Panc1 (cell line): ENCODE measurements at regions not wholly inside any gene's neighbourhood (a gene's known extent, or its start where the extent isn't known, plus 50 kb on each side); places are given as distances from the start of the nearest gene placed in this dataset.

Experiments
- POLR2AphosphoS5 ChIP-seq: IDR thresholded peaks from 2 replicates; pipeline ENCODE4 v1.6.1; 2012; ENCODE audit warnings: mild to moderate bottlenecking, low read depth, low read length, moderate library complexity
- SIN3A ChIP-seq: IDR thresholded peaks from 2 replicates; pipeline ENCODE4 v1.6.1; 2012; ENCODE audit warnings: low read depth, mild to moderate bottlenecking, low read length, moderate library complexity, borderline replicate concordance; ENCODE audit not compliant: insufficient read depth
- TCF7L2 ChIP-seq: IDR thresholded peaks from 2 replicates; pipeline ENCODE4 v1.6.1; 2011; ENCODE audit warnings: mild to moderate bottlenecking, low read depth, low read length, inconsistent platforms
- TF ChIP-seq, protein P1 (sequence below): fragments of 450-650 bp; IDR thresholded peaks from 2 replicates; pipeline ENCODE4 v1.5.1; 2017; ENCODE audit warnings: mild to moderate bottlenecking
- TF ChIP-seq, protein P2 (sequence below), 2 experiments: IDR thresholded peaks; 2 replicates each; pipeline ENCODE4 v1.6.1; 2011 to 2012; ENCODE audit warnings: low read depth in 2 of 2, control low read depth in 1 of 2, low read length in 1 of 2, mild to moderate bottlenecking in 1 of 2, moderate library complexity in 1 of 2; ENCODE audit not compliant: insufficient read depth in 1 of 2

DNA sequence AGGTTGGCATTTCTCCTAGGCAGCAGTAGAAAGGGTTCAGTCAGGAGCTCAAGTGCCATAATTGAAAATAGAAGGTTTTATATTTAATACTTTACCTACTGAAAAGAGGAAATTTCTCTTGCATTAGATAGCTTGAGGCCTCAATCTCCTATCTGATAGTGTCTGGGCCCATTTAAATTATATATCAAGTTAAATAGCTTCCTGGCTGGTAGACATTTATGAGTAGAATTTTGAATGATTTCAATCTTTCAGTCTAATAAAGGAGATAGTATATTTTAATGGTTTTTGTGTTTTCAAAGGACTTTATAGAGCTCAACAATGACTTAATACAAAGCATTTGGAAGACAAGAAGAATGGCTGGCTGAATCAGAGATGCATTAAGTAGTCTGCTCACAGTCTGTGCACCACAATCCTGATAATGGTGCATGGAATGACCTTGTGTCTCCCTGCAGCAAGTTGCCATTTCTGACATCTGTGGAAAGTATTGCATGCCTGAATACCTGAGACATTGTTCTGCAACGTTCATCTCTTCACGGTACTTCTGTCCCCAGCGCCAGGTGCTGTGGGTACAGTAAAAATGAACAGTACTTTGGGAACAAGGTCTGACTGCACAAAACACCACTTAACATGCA lies 974.1 kb downstream of the TMTC2 start:
- TF ChIP-seq, protein P1, sequence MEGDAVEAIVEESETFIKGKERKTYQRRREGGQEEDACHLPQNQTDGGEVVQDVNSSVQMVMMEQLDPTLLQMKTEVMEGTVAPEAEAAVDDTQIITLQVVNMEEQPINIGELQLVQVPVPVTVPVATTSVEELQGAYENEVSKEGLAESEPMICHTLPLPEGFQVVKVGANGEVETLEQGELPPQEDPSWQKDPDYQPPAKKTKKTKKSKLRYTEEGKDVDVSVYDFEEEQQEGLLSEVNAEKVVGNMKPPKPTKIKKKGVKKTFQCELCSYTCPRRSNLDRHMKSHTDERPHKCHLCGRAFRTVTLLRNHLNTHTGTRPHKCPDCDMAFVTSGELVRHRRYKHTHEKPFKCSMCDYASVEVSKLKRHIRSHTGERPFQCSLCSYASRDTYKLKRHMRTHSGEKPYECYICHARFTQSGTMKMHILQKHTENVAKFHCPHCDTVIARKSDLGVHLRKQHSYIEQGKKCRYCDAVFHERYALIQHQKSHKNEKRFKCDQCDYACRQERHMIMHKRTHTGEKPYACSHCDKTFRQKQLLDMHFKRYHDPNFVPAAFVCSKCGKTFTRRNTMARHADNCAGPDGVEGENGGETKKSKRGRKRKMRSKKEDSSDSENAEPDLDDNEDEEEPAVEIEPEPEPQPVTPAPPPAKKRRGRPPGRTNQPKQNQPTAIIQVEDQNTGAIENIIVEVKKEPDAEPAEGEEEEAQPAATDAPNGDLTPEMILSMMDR: no peak
- TF ChIP-seq SIN3A: no peak
- no peak for TF ChIP-seq POLR2AphosphoS5
- TF ChIP-seq, protein P2, sequence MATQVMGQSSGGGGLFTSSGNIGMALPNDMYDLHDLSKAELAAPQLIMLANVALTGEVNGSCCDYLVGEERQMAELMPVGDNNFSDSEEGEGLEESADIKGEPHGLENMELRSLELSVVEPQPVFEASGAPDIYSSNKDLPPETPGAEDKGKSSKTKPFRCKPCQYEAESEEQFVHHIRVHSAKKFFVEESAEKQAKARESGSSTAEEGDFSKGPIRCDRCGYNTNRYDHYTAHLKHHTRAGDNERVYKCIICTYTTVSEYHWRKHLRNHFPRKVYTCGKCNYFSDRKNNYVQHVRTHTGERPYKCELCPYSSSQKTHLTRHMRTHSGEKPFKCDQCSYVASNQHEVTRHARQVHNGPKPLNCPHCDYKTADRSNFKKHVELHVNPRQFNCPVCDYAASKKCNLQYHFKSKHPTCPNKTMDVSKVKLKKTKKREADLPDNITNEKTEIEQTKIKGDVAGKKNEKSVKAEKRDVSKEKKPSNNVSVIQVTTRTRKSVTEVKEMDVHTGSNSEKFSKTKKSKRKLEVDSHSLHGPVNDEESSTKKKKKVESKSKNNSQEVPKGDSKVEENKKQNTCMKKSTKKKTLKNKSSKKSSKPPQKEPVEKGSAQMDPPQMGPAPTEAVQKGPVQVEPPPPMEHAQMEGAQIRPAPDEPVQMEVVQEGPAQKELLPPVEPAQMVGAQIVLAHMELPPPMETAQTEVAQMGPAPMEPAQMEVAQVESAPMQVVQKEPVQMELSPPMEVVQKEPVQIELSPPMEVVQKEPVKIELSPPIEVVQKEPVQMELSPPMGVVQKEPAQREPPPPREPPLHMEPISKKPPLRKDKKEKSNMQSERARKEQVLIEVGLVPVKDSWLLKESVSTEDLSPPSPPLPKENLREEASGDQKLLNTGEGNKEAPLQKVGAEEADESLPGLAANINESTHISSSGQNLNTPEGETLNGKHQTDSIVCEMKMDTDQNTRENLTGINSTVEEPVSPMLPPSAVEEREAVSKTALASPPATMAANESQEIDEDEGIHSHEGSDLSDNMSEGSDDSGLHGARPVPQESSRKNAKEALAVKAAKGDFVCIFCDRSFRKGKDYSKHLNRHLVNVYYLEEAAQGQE (IDR thresholded peaks at IDR 0.05; ENCODE audit: insufficient read depth in 1 of 2, low read depth in 2 of 2, low read length in 1 of 2): no peak
- no peak for TF ChIP-seq TCF7L2
